ENCODE measurements at regions not wholly inside any gene's neighbourhood (a gene's known extent, or its start where the extent isn't known, plus 50 kb on each side); places are given as distances from the start of the nearest gene placed in this dataset.

DNA sequence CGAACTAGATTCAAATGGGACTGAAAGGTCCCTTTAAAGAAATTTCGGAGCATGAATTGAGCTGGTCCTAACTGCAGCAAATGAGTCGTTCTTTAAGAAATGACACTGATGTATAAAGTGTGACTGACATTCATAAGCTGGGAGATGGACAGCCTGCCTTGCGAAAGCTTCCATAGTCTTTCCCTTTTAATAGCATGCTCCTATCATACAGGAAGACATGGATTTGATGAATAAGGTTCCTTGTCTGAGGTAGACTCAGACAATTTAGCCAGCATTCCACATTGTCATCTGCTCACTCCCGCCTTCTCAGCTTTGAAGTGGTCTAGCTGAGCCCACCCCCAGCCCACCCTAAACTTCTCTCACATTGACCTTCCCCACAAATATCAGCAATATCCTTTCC is 264.9 kb downstream of the TSN start:
- DNase-seq: no peak
- Histone ChIP-seq H2AFZ (no peak overlapping the region), H3K4me3 (no peak overlapping the region), H3K27ac (no peak overlapping the region), H3K4me1 (ENCODE audit: insufficient read depth) (no peaks in the 10 kb centered on the region), H3K9me3 (ENCODE audit: low read depth) (no peaks in the 10 kb centered on the region), H3F3A (ENCODE audit: insufficient read depth) (no peaks in the 10 kb centered on the region), H3K27me3 (replicated peaks; ENCODE audit: insufficient read depth) (no peaks in the 10 kb centered on the region; the same call in 1 of the 2 replicates), H3K4me2 (ENCODE audit: unreplicated experiment) (no peak overlapping the region), H3K9ac (no peak overlapping the region), H3K9me2 (ENCODE audit: insufficient read depth) (no peaks in the 10 kb centered on the region), H4K20me1 (ENCODE audit: insufficient read depth) (no peaks in the 10 kb centered on the region), H3K36me3 (ENCODE audit: low read depth) (no peaks in the 10 kb centered on the region), H3K79me2 (ENCODE audit: insufficient read depth) (no peaks in the 10 kb centered on the region)
- WGBS, 2 experiments (ENCODE audit: low coverage in 1 of 2, low lambda C conversion rate in 2 of 2, missing lambda C conversion rate in 2 of 2): 70 to 72% methylated on average over 5 of the region's 5 CpGs
- TF ChIP-seq EZH2 (IDR thresholded peaks at IDR 0.05; ENCODE audit: insufficient read depth, poor library complexity, severe bottlenecking) (no peak), EZH2phosphoT487 (IDR thresholded peaks at IDR 0.05; ENCODE audit: insufficient read depth, low read depth) (no peak)
- in situ Hi-C loops (cut with MboI): no loop called here

DNA sequence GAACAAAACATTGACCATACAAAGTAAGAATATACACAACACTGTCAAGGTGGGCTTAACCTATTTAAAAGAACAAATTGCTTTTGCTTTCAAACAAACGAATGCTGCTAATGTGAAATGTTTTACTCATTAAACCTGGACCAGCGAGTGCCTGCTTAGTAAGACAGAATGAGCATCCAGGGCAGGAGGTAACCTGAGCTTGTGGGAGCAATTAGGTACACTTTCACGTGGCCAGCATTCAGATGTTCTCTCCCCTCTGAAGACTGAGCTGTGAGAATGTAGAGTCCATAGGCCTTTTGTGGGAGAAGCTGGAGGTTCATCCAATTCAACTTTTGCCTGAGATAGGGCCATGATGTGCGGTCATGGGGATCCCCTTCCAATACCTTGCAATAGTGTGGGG is 266.5 kb downstream of the TSN start:
- DNase-seq: no peak
- Histone ChIP-seq H3K9me3 (ENCODE audit: low read depth) (no peaks in the 10 kb centered on the region), H3K4me2 (ENCODE audit: unreplicated experiment) (no peak overlapping the region), H2AFZ (no peak overlapping the region), H3K27ac (no peak overlapping the region), H3K4me3 (no peak overlapping the region), H3F3A (ENCODE audit: insufficient read depth) (no peaks in the 10 kb centered on the region), H3K4me1 (ENCODE audit: insufficient read depth) (0 out of 2 replicates have a peak, but pooled peaks cover 6% of the 10 kb centered on the region), H3K36me3 (ENCODE audit: low read depth) (no peaks in the 10 kb centered on the region), H4K20me1 (ENCODE audit: insufficient read depth) (no peaks in the 10 kb centered on the region), H3K79me2 (ENCODE audit: insufficient read depth) (no peaks in the 10 kb centered on the region), H3K27me3 (replicated peaks; ENCODE audit: insufficient read depth) (no peaks in the 10 kb centered on the region; the same call in 1 of the 2 replicates), H3K9me2 (ENCODE audit: insufficient read depth) (no peaks in the 10 kb centered on the region), H3K9ac (no peak overlapping the region)
- no peak for TF ChIP-seq EZH2phosphoT487 (IDR thresholded peaks at IDR 0.05; ENCODE audit: insufficient read depth, low read depth)
- TF ChIP-seq EZH2 (IDR thresholded peaks at IDR 0.05; ENCODE audit: insufficient read depth, poor library complexity, severe bottlenecking): no peak
- in situ Hi-C loops (cut with MboI): no loop called here
- 64 to 70% methylated on average over 4 of the region's 4 CpGs for WGBS, 2 experiments (ENCODE audit: low coverage in 1 of 2, low lambda C conversion rate in 2 of 2, missing lambda C conversion rate in 2 of 2)

DNA sequence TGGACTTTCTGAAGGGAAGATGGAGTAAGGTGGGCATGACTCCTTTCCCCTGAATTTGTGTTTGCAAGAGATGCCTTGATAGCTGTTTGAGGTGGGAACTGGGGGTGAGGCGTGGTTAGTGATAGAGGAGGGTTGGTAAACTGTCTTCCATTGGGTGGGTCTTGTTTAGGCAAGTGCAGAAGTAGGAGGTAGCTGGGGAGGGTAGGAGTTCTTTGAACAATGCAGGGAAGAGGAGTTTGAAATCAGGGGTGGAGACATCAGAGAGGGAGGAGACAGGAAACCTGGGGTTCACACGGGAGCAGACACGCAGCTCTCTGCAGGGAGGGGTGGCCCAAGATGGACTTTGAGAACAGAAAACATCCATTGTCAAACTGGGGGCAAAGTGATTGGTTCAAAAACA is 267.1 kb downstream of the TSN start:
- Histone ChIP-seq H3K27me3 (replicated peaks; ENCODE audit: insufficient read depth) (no peaks in the 10 kb centered on the region; the same call in 1 of the 2 replicates), H3K9me3 (ENCODE audit: low read depth) (no peaks in the 10 kb centered on the region), H3K79me2 (ENCODE audit: insufficient read depth) (no peaks in the 10 kb centered on the region), H2AFZ (no peak overlapping the region), H3F3A (ENCODE audit: insufficient read depth) (peaks cover 4% of the 10 kb centered on the region), H3K9ac (no peak overlapping the region), H3K27ac (no peak overlapping the region), H4K20me1 (ENCODE audit: insufficient read depth) (no peaks in the 10 kb centered on the region), H3K4me3 (no peak overlapping the region), H3K9me2 (ENCODE audit: insufficient read depth) (no peaks in the 10 kb centered on the region), H3K4me1 (ENCODE audit: insufficient read depth) (peaks cover 10% of the 10 kb centered on the region), H3K4me2 (ENCODE audit: unreplicated experiment) (no peak overlapping the region), H3K36me3 (ENCODE audit: low read depth) (no peaks in the 10 kb centered on the region)
- WGBS, 2 experiments (ENCODE audit: low coverage in 1 of 2, low lambda C conversion rate in 2 of 2, missing lambda C conversion rate in 2 of 2): 81 to 96% methylated on average over 3 of the region's 3 CpGs
- DNase-seq: no peak
- in situ Hi-C loops (cut with MboI): no loop called here
- no peak for TF ChIP-seq EZH2 (IDR thresholded peaks at IDR 0.05; ENCODE audit: insufficient read depth, poor library complexity, severe bottlenecking)
- no peak for TF ChIP-seq EZH2phosphoT487 (IDR thresholded peaks at IDR 0.05; ENCODE audit: insufficient read depth, low read depth)

DNA sequence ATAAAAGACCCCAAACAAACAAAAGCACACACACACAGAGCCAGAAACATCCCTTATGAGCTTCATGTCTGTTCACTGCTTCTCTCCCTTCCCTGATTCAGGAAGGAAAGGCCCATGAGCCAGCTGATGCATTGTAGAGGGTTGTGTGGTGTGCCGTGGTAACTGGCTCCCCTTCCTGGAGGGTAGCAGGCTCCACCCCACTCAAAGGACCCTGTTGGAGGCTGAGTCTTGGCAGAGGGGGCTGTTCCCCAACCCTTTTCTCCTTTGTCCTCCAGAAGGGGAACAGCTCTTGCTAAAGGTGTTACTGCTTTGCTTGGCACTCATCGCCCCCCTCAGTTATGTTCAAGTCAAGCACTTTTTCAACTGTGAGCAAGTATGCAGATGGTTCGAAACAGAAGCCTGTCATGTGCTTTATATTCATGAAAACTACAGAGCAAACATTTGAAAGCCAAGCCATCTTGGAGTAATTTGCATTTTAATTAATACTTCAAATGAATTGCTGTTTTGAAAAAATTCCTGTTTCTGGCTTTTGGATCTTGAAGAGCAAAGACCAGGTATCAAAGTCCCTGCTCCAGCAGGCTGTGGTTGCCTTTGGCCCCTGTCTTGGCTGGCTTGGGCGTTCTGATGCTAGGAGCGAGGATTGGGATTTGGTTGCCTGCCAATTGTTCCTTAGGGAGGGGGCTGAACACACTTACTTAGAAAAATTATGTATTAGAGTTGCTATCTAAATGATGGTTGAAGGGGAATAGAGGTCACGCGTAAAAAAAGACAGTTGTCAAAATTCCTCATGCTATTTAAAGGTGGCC is 267.8 kb downstream of the TSN start:
- Histone ChIP-seq H3K4me1 (ENCODE audit: insufficient read depth) (peaks cover 17% of the 10 kb centered on the region), H3K9me3 (ENCODE audit: low read depth) (no peaks in the 10 kb centered on the region), H3K27ac (no peak overlapping the region), H3F3A (ENCODE audit: insufficient read depth) (peaks cover 12% of the 10 kb centered on the region), H3K9me2 (ENCODE audit: insufficient read depth) (no peaks in the 10 kb centered on the region), H3K9ac (no peak overlapping the region), H3K27me3 (replicated peaks; ENCODE audit: insufficient read depth) (no peaks in the 10 kb centered on the region; the same call in 1 of the 2 replicates), H3K4me2 (ENCODE audit: unreplicated experiment) (no peak overlapping the region), H2AFZ (no peak overlapping the region), H3K4me3 (no peak overlapping the region), H4K20me1 (ENCODE audit: insufficient read depth) (no peaks in the 10 kb centered on the region), H3K36me3 (ENCODE audit: low read depth) (no peaks in the 10 kb centered on the region), H3K79me2 (ENCODE audit: insufficient read depth) (no peaks in the 10 kb centered on the region)
- TF ChIP-seq EZH2 (IDR thresholded peaks at IDR 0.05; ENCODE audit: insufficient read depth, poor library complexity, severe bottlenecking) (no peak), EZH2phosphoT487 (IDR thresholded peaks at IDR 0.05; ENCODE audit: insufficient read depth, low read depth) (no peak)
- in situ Hi-C loops (cut with MboI): no loop called here
- DNase-seq: no peak
- 50% methylated on average over 7 of the region's 7 CpGs for WGBS, 2 experiments (ENCODE audit: low coverage in 1 of 2, low lambda C conversion rate in 2 of 2, missing lambda C conversion rate in 2 of 2)
